GM13977 (cell line): ENCODE measurements at regions not wholly inside any gene's neighbourhood (a gene's known extent, or its start where the extent isn't known, plus 50 kb on each side); places are given as distances from the start of the nearest gene placed in this dataset.

Experiments
- DNase-seq: peaks from one replicate; pipeline ENCODE4 v3.0.0; 2012; ENCODE audit warnings: low spot score
- in situ Hi-C: fragments of 300-500 bp; cut with MboI; formaldehyde crosslinking; loops from one replicate; pipeline ENCODE4 v1.12.0; 2022; ENCODE audit warnings: low sequenced_read_pairs, low pct_unique_long_range_greater_than_20kb, mixed read lengths, inconsistent platforms; ENCODE audit not compliant: unreplicated experiment
- TF ChIP-seq, protein P1 (sequence below): IDR thresholded peaks from 2 replicates; pipeline ENCODE4 v1.5.1; 2012; ENCODE audit warnings: mild to moderate bottlenecking, control low read depth; ENCODE audit not compliant: insufficient read depth; ENCODE audit errors: extremely low read depth, missing control alignments

DNA sequence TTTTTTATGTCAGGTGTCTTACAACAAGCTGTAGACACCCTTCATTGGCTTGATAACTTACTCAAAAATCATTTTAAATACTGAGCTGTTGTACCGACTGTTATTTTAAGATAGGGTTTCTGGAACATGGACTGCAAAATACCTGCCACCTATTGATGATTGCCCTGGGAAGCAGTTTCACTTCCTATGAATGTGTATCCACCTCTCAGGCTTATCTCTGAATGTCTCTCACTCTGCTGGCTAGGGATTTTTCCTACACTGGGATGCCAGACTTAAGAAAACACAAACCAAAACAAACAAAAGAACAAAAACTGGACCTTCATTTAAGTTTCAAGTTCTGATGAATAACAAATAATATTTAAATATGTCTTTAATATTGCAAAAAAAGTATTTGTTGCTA is 663.7 kb downstream of the EFNB2 start:
- in situ Hi-C loops = no loop called here
- DNase-seq = no peak
- TF ChIP-seq, protein P1, sequence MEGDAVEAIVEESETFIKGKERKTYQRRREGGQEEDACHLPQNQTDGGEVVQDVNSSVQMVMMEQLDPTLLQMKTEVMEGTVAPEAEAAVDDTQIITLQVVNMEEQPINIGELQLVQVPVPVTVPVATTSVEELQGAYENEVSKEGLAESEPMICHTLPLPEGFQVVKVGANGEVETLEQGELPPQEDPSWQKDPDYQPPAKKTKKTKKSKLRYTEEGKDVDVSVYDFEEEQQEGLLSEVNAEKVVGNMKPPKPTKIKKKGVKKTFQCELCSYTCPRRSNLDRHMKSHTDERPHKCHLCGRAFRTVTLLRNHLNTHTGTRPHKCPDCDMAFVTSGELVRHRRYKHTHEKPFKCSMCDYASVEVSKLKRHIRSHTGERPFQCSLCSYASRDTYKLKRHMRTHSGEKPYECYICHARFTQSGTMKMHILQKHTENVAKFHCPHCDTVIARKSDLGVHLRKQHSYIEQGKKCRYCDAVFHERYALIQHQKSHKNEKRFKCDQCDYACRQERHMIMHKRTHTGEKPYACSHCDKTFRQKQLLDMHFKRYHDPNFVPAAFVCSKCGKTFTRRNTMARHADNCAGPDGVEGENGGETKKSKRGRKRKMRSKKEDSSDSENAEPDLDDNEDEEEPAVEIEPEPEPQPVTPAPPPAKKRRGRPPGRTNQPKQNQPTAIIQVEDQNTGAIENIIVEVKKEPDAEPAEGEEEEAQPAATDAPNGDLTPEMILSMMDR = no peak

- in situ Hi-C loops = no loop called here
- DNase-seq = no peak
Measured at GRCh38 chr13:105871326-105871725, 664.1 kb downstream of the EFNB2 start.

GRCh38 chr13:105863300-105863920 is 672.1 kb downstream of the EFNB2 start:
- TF ChIP-seq, protein P1 = no peak
- DNase-seq = no peak
- in situ Hi-C loops = no loop called here

More at GRCh38 chr13:105871326-105871725, 664.1 kb downstream of the EFNB2 start:
- TF ChIP-seq, protein P1 = no peak

GRCh38 chr13:105848494-105848893 is 687.0 kb downstream of the EFNB2 start:
- TF ChIP-seq, protein P1 = no peak
- DNase-seq = no peak
- in situ Hi-C loops = no loop called here

DNA sequence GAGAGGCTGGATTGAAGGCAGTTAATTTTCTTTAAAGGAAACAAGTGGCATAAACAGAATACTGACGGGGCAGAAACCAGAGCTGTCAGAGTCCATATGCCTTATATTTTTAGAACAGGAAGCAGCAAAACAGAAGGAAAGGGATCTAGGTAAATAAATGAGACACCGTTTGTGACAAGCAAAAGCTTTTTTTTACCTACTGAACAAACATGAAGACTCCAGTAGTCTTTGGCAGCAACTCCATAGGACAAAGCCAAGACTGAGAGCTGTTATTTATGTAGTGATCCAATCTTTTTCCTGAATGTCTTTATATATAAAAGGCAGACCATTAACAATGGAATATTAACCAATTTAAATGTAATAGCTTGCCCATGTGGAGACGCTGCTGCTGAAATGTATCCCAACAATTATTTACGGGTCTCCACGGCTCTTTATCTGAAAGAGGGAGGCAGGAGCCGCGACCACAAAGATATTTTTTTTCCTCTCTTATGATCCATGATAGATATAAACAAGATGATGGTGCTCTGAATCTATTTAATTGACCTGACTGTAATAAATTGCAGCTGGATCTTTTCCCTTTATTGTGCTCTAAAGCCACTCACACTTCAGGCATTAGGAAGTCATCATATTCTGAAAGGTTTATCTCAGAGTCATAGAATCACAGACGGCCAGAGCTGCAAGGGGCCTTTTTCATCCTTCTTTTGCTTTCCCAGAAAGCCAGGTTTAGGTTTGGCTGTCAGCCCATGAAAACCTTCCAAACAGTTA is 687.8 kb downstream of the EFNB2 start:
- DNase-seq = no peak
- in situ Hi-C loops = no loop called here

DNA sequence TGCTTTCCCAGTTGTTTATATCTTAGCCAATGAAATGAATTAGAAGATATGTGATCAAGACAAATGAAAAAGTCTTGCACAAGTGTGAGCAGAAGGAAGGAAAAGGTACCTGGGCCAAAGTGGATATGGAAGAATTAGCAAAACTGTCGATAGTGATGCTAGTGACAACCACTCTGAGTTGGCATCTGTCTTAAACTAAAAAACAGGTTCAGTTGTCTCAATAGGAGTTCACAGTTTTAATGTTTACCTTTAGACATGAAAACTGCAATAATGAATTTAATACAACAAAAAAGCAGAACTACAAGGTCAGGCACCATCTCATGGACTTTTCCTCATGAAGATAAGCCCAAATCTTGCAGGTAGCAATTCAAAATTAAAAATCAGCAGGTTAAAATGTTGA is 688.5 kb downstream of the EFNB2 start:
- no peak for DNase-seq
- TF ChIP-seq, protein P1 = no peak
- in situ Hi-C loops = no loop called here

More for the DNA sequence above, 687.8 kb downstream of the EFNB2 start:
- TF ChIP-seq, protein P1 = no peak
